RWPE2 (cell line): ENCODE measurements at regions not wholly inside any gene's neighbourhood (a gene's known extent, or its start where the extent isn't known, plus 50 kb on each side); places are given as distances from the start of the nearest gene placed in this dataset.
A peak's percentile ranks its signal among the peaks of the same experiment; 100 is the strongest.

Experiments used
- ATAC-seq: fragments of 200-7000 bp; cut with Tn5 transposase; 3 replicates; pipeline ENCODE4 v1.9.1; 2021; ENCODE audit warnings: low read depth
- DNase-seq: peaks from one replicate; pipeline ENCODE4 v3.0.0-alpha.2; 2020; ENCODE audit warnings: low spot score
- H3K27ac ChIP-seq: fragments of 450-650 bp; 2 replicates; pipeline ENCODE4 v1.5.1; 2017; ENCODE audit warnings: mild to moderate bottlenecking; ENCODE audit not compliant: poor library complexity, severe bottlenecking
- H3K27me3 ChIP-seq: fragments of 250-450 bp; sonication (Bioruptor Pico); 2 replicates; pipeline ENCODE4 v1.5.1; 2021; ENCODE audit warnings: mild to moderate bottlenecking, moderate library complexity; ENCODE audit not compliant: insufficient read depth, poor library complexity, severe bottlenecking
- H3K36me3 ChIP-seq: fragments of 250-450 bp; sonication (Bioruptor Pico); 2 replicates; pipeline ENCODE4 v1.5.1; 2020; ENCODE audit warnings: low read depth, mild to moderate bottlenecking, moderate library complexity
- H3K4me1 ChIP-seq: fragments of 250-450 bp; sonication (Bioruptor Pico); 2 replicates; pipeline ENCODE4 v1.5.1; 2021; ENCODE audit warnings: mild to moderate bottlenecking, moderate library complexity; ENCODE audit not compliant: insufficient read depth, poor library complexity, severe bottlenecking
- H3K4me3 ChIP-seq: fragments of 250-450 bp; sonication (Bioruptor Pico); 2 replicates; pipeline ENCODE4 v1.5.1; 2021; ENCODE audit warnings: mild to moderate bottlenecking, moderate library complexity; ENCODE audit not compliant: severe bottlenecking
- H3K9me3 ChIP-seq: fragments of 250-450 bp; sonication (Bioruptor Pico); 2 replicates; pipeline ENCODE4 v1.5.1; 2021; ENCODE audit warnings: mild to moderate bottlenecking, moderate library complexity; ENCODE audit not compliant: severe bottlenecking
- CTCF ChIP-seq: fragments of 450-650 bp; IDR thresholded peaks from one replicate; pipeline ENCODE4 v1.5.1; 2017; ENCODE audit warnings: mild to moderate bottlenecking, moderate library complexity; ENCODE audit not compliant: poor library complexity, severe bottlenecking

GRCh38 chr6:163942790-163943189, 528.3 kb downstream of the QKI start:
- Histone ChIP-seq H3K27ac (no peak overlapping the region), H3K36me3 (no peaks in the 10 kb centered on the region), H3K9me3 (no peaks in the 10 kb centered on the region), H3K27me3 (no peaks in the 10 kb centered on the region), H3K4me1 (no peaks in the 10 kb centered on the region), H3K4me3 (no peak overlapping the region)
- DNase-seq (no peak), ATAC-seq (no peak)
- no peak for TF ChIP-seq CTCF

GRCh38 chr6:163941624-163941976, 527.1 kb downstream of the QKI start:
- ATAC-seq (no peak), DNase-seq (no peak)
- Histone ChIP-seq H3K4me1 (no peaks in the 10 kb centered on the region), H3K9me3 (no peaks in the 10 kb centered on the region), H3K4me3 (no peak overlapping the region), H3K36me3 (no peaks in the 10 kb centered on the region), H3K27me3 (no peaks in the 10 kb centered on the region), H3K27ac (no peak overlapping the region)
- TF ChIP-seq CTCF = no peak

DNA sequence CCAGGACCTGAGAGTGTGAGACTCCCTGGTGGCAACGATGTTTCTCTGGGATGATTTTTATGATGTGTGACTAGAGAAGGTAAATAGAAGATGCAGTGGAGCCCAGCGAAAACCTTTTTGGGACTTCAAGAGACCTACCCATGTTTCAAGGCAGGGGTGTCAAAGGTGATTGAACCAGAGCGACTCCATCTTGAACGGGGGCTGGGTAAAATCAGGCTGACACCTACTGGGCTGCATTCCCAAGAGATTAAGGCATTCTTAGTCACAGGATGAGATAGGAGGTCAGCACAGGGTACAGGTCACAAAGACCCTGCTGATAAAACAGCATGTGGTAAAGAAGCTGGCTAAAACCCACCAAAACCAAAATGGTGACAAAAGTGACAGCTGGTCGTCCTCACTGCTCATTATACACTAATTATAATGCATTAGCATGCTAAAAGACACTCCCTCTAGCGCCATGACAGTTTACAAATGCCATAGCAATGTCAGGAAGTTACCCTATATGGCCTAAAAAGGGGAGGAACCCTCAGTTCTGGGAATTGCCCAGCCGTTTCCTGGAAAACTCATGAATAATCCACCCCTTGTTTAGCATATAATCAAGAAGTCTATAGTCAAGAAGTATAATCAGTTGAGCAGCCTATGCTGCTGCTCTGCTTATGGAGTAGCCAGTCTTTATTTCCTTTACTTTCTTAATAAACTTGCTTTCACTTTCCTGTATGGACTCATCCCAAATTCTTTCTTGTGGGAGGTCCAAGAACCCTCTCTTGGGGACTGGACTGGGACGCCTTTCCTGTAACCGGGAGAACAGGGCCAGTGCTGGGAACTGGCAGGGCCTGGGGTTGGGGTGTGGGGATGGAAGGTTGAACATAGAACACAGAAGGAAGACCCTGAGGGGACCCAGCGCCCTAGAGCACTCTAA, 526.4 kb downstream of the QKI start:
- Histone ChIP-seq H3K36me3 (no peaks in the 10 kb centered on the region), H3K4me1 (no peaks in the 10 kb centered on the region), H3K9me3 (no peaks in the 10 kb centered on the region), H3K4me3 (no peak overlapping the region), H3K27ac (no peak overlapping the region), H3K27me3 (no peaks in the 10 kb centered on the region)
- no peak for ATAC-seq
- DNase-seq = no peak
- TF ChIP-seq CTCF = no peak

GRCh38 chr6:163937071-163937470, 522.6 kb downstream of the QKI start:
- Histone ChIP-seq H3K36me3 (no peaks in the 10 kb centered on the region), H3K27ac (no peak overlapping the region), H3K9me3 (no peaks in the 10 kb centered on the region), H3K4me1 (peaks cover 4% of the 10 kb centered on the region), H3K27me3 (no peaks in the 10 kb centered on the region), H3K4me3 (no peak overlapping the region)
- ATAC-seq (no peak), DNase-seq (no peak)
- TF ChIP-seq CTCF = no peak

DNA sequence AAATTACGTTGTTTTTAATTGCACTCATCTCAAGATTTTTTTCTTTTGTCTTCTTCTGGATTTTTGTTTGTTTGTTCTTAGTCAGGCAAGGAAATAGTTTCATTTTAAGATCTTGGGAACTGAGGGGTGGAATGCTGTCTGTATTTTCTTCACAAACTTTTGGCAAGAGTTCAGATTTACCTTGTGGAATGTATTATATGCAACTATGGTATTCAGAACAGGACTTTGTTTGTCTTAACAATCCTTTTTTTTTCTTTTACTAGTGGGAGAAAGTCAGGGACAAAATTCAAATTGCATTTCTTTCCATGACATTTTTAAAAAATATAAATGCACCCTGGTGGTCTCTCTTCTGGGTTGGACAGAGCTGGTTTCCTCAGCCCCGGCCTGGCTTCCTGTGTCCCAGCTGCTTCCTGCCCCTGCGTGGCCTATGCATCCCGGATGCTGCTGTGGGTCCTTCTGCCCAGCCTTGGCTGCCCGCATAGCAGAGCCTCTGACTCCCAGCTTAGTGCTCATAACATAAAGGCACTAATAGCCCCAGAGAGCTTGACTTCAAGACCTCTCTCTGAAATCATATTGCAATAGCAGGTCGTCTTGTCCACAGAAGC, 520.7 kb downstream of the QKI start:
- no peak overlapping the region for H3K27ac ChIP-seq
- no peaks in the 10 kb centered on the region for H3K36me3 ChIP-seq
- no peaks in the 10 kb centered on the region for H3K9me3 ChIP-seq
- peaks cover 4% of the 10 kb centered on the region for H3K4me1 ChIP-seq
- no peak for DNase-seq
- no peak for TF ChIP-seq CTCF
- no peak overlapping the region for H3K4me3 ChIP-seq
- peak; percentile 59; the same call in 2 of the 3 replicates for ATAC-seq
- no peaks in the 10 kb centered on the region for H3K27me3 ChIP-seq
